Endothelial cell of umbilical vein (primary cell): ENCODE measurements at regions not wholly inside any gene's neighbourhood (a gene's known extent, or its start where the extent isn't known, plus 50 kb on each side); places are given as distances from the start of the nearest gene placed in this dataset.

ENCODE experiments used
- BruUV-seq: library from RNA; stranded (reverse); fragments of 400-500 nt; replicated peaks from 2 replicates; lab custom pipeline; 2021; lab: Mats Ljungman, UMichigan
- CTCF ChIA-PET: fragments of 300-600, 350-600 bp; sonication (Branson Sonifier 250); formaldehyde crosslinking; loops from one replicate; lab custom pipeline; 2021; ENCODE audit warnings: antibody characterized with exemption, inconsistent platforms; lab: Charles Lee
- POLR2A ChIA-PET: fragments of 300-600, 350-600 bp; sonication (Branson Sonifier 250); formaldehyde crosslinking; loops from one replicate; lab custom pipeline; 2021; ENCODE audit warnings: antibody characterized with exemption, inconsistent platforms; lab: Charles Lee
- DNase-seq: peaks from one replicate; pipeline ENCODE4 v3.0.0-alpha.2; 2011; ENCODE audit warnings: low read depth, low spot score
- FAIRE-seq: peaks from 2 replicates; lab custom pipeline; 2011; peaks lifted over from hg19 to GRCh38; lab: Jason Lieb, UNC
- H2AFZ ChIP-seq: 2 replicates; pipeline ENCODE4 v1.6.0; 2012; ENCODE audit warnings: low read depth, low read length, control low read depth, inconsistent platforms
- H3K27ac ChIP-seq: 2 replicates; pipeline ENCODE4 v1.5.1; 2011; ENCODE audit warnings: low read depth, mild to moderate bottlenecking, control low read depth, low read length, moderate library complexity; ENCODE audit not compliant: insufficient read depth
- H3K27me3 ChIP-seq, 2 experiments: 2 replicates each; pipeline versions ENCODE4 v1.6.0 to v1.6.1; 2011; ENCODE audit warnings: low read length in 2 of 2, mixed read lengths in 1 of 2; ENCODE audit not compliant: control insufficient read depth in 2 of 2, insufficient read depth in 2 of 2
- H3K36me3 ChIP-seq, 2 experiments: 2 replicates in 1 of 2; 3 replicates in 1 of 2; pipeline ENCODE4 v1.5.1; 2011; ENCODE audit warnings: low read length in 2 of 2, mild to moderate bottlenecking in 1 of 2, moderate library complexity in 1 of 2; ENCODE audit not compliant: control insufficient read depth in 2 of 2, insufficient read depth in 2 of 2; ENCODE audit errors: extremely low read depth in 1 of 2
- H3K4me1 ChIP-seq: 3 replicates; pipeline ENCODE4 v1.5.1; 2011; ENCODE audit warnings: mild to moderate bottlenecking, low read length; ENCODE audit not compliant: control insufficient read depth, insufficient read depth; ENCODE audit errors: extremely low read depth
- H3K4me2 ChIP-seq: 2 replicates; pipeline ENCODE4 v1.6.1; 2011; ENCODE audit warnings: low read length, control low read depth, mixed read lengths; ENCODE audit not compliant: insufficient read depth
- H3K4me3 ChIP-seq, 3 experiments: fragments of 200-600 bp in 1 of 3; sonication (generic), shearing (Covaris generic) in 1 of 3; replicated peaks in 1 of 3; 2 replicates each; pipeline ENCODE4 v1.5.1; 2011 to 2016; ENCODE audit warnings: control low read depth in 3 of 3, low read length in 3 of 3, mild to moderate bottlenecking in 2 of 3, inconsistent platforms in 1 of 3, low read depth in 1 of 3, moderate library complexity in 1 of 3; ENCODE audit not compliant: insufficient read depth in 1 of 3
- H3K79me2 ChIP-seq: 2 replicates; pipeline ENCODE4 v1.6.0; 2012; ENCODE audit warnings: low read length, inconsistent platforms; ENCODE audit not compliant: control insufficient read depth, insufficient read depth
- H3K9ac ChIP-seq: replicated peaks from 2 replicates; pipeline ENCODE3; 2011; ENCODE audit warnings: low read length, control low read depth; ENCODE audit not compliant: insufficient read depth; ENCODE audit errors: extremely low read depth
- H3K9me1 ChIP-seq: replicated peaks from 3 replicates; pipeline ENCODE4 v1.6.0; 2011; ENCODE audit warnings: mild to moderate bottlenecking, low read length; ENCODE audit not compliant: control insufficient read depth, insufficient read depth; ENCODE audit errors: extremely low read depth
- H3K9me3 ChIP-seq: replicated peaks from 2 replicates; pipeline ENCODE4 v1.5.1; 2012; ENCODE audit warnings: low read length, inconsistent platforms; ENCODE audit not compliant: control insufficient read depth, insufficient read depth
- H4K20me1 ChIP-seq: replicated peaks from 2 replicates; pipeline ENCODE3; 2011; ENCODE audit warnings: mild to moderate bottlenecking, low read length; ENCODE audit not compliant: control insufficient read depth, insufficient read depth; ENCODE audit errors: extremely low read depth
- EZH2 ChIP-seq: IDR thresholded peaks from 2 replicates; pipeline ENCODE4 v1.6.1; 2012; ENCODE audit warnings: borderline replicate concordance, low read depth, mild to moderate bottlenecking, moderate library complexity, low read length, inconsistent platforms; ENCODE audit not compliant: severe bottlenecking
- FOS ChIP-seq: IDR thresholded peaks from 2 replicates; pipeline ENCODE4 v1.6.1; 2011; ENCODE audit warnings: mild to moderate bottlenecking, low read length, moderate library complexity, borderline replicate concordance; ENCODE audit not compliant: insufficient read depth
- GATA2 ChIP-seq: IDR thresholded peaks from 2 replicates; pipeline ENCODE4 v1.7.0; 2011; ENCODE audit warnings: low read depth, mild to moderate bottlenecking, moderate library complexity, mixed read lengths, low read length; ENCODE audit not compliant: insufficient read length, insufficient read depth
- JUN ChIP-seq: IDR thresholded peaks from 2 replicates; pipeline ENCODE4 v1.6.1; 2011; ENCODE audit warnings: borderline replicate concordance, low read depth; ENCODE audit not compliant: insufficient read length, insufficient read depth
- MYC ChIP-seq: IDR thresholded peaks from one replicate; pipeline ENCODE4 v1.6.1; 2011; ENCODE audit warnings: mild to moderate bottlenecking, low read depth, low read length
- POLR2A ChIP-seq: IDR thresholded peaks from 2 replicates; pipeline ENCODE4 v1.6.1; 2012; ENCODE audit warnings: low read depth, mild to moderate bottlenecking, control low read depth, low read length
- POLR2AphosphoS5 ChIP-seq: IDR thresholded peaks from 2 replicates; pipeline ENCODE4 v1.6.1; 2012; ENCODE audit warnings: low read depth, mild to moderate bottlenecking, control low read depth, low read length, moderate library complexity; ENCODE audit not compliant: insufficient read depth
- dilution Hi-C: fragments of 300-500 bp; cut with MboI; formaldehyde crosslinking; loops from one replicate; pipeline ENCODE4 v1.15.0; 2019; ENCODE audit warnings: low sequenced_read_pairs; ENCODE audit not compliant: extremely low pct_ligation_motif_present
- intact Hi-C: fragments of 100-400 bp; cut with micrococcal nuclease; formaldehyde crosslinking; loops from one replicate; pipeline ENCODE4 v1.10.0; 2022
- TF ChIP-seq, protein P1 (sequence below): IDR thresholded peaks from 2 replicates; pipeline ENCODE4 v1.6.1; 2011; ENCODE audit not compliant: insufficient read depth, insufficient read length
- TF ChIP-seq, protein P2 (sequence below), 2 donors: IDR thresholded peaks; 1 replicate in 1 of 2; 2 replicates in 1 of 2; pipeline ENCODE4 v1.5.1; 2011; ENCODE audit warnings: low read length in 2 of 2, mild to moderate bottlenecking in 2 of 2, moderate library complexity in 2 of 2, control low read depth in 1 of 2, inconsistent platforms in 1 of 2, low read depth in 1 of 2; ENCODE audit not compliant: insufficient read depth in 1 of 2; ENCODE audit errors: extremely low read depth in 1 of 2

DNA sequence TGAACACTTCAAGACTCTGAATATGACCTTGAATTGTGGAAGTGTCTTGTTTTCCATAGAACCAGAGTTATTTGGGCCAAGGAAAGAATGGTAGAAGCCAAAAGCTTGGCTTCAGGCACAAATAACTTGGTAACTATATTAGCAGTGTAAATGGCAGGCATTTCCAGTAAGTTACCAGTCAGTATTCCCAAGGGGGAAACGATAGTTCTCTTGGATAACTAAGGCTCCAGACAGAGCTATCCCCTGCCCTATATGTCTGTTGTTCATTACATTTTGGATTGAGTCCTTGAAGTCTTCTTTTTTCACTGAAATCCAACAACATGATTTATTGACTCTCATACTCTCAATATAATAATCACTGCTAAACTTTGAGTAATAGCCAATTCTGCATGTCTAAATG lies 364.1 kb downstream of the MAGEB5 start:
- DNase-seq: no peak
- Histone ChIP-seq H3K27ac (no peak overlapping the region), H3K36me3 (no peaks in the 10 kb centered on the region), H4K20me1 (no peaks in the 10 kb centered on the region), H3K9ac (no peak overlapping the region), H3K4me3 (no peak overlapping the region), H3K9me1 (no peaks in the 10 kb centered on the region), H3K4me2 (no peak overlapping the region), H3K9me3 (no peaks in the 10 kb centered on the region), H3K79me2 (no peaks in the 10 kb centered on the region), H3K27me3 (no peaks in the 10 kb centered on the region), H2AFZ (no peak overlapping the region), H3K4me1 (no peaks in the 10 kb centered on the region)
- TF ChIP-seq POLR2AphosphoS5: no peak
- no peak for TF ChIP-seq FOS
- TF ChIP-seq POLR2A: no peak
- no peak for TF ChIP-seq EZH2
- TF ChIP-seq, protein P1, sequence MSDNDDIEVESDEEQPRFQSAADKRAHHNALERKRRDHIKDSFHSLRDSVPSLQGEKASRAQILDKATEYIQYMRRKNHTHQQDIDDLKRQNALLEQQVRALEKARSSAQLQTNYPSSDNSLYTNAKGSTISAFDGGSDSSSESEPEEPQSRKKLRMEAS: no peak
- TF ChIP-seq, protein P2, sequence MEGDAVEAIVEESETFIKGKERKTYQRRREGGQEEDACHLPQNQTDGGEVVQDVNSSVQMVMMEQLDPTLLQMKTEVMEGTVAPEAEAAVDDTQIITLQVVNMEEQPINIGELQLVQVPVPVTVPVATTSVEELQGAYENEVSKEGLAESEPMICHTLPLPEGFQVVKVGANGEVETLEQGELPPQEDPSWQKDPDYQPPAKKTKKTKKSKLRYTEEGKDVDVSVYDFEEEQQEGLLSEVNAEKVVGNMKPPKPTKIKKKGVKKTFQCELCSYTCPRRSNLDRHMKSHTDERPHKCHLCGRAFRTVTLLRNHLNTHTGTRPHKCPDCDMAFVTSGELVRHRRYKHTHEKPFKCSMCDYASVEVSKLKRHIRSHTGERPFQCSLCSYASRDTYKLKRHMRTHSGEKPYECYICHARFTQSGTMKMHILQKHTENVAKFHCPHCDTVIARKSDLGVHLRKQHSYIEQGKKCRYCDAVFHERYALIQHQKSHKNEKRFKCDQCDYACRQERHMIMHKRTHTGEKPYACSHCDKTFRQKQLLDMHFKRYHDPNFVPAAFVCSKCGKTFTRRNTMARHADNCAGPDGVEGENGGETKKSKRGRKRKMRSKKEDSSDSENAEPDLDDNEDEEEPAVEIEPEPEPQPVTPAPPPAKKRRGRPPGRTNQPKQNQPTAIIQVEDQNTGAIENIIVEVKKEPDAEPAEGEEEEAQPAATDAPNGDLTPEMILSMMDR (IDR thresholded peaks at IDR 0.05; ENCODE audit: extremely low read depth in 1 of 2, insufficient read depth in 1 of 2, low read depth in 1 of 2, low read length in 2 of 2): no peak
- TF ChIP-seq MYC: no peak
- TF ChIP-seq JUN: no peak
- TF ChIP-seq GATA2: no peak
- FAIRE-seq: no peak
- dilution Hi-C loops (no loop called here), intact Hi-C loops (no loop called here)
- no TSS peak for BruUV-seq
- ChIA-PET CTCF (no interaction called here), POLR2A (no interaction called here)
